Gastrocnemius medialis (tissue), 4 donors: ENCODE measurements at regions not wholly inside any gene's neighbourhood (a gene's known extent, or its start where the extent isn't known, plus 50 kb on each side); places are given as distances from the start of the nearest gene placed in this dataset.

ENCODE experiments used
- POLR2A ChIP-seq, 2 donors: fragments of 450-650 bp; IDR thresholded peaks; one replicate each; pipeline ENCODE4 v1.6.1; 2017; ENCODE audit warnings: antibody characterized with exemption in 2 of 2, mild to moderate bottlenecking in 2 of 2, moderate library complexity in 2 of 2
- TF ChIP-seq, protein P1 (sequence below), 5 experiments: fragments of 450-650 bp in 3 of 5; fragments of 200-600 bp in 2 of 5; sonication (generic) in 2 of 5; IDR thresholded peaks in 4 of 5; conservative IDR thresholded peaks in 1 of 5; 1 replicate in 4 of 5; 2 replicates in 1 of 5; pipeline ENCODE4 v1.5.1; 2016 to 2019; ENCODE audit warnings: antibody characterized with exemption in 5 of 5, mild to moderate bottlenecking in 3 of 5, moderate library complexity in 3 of 5

DNA sequence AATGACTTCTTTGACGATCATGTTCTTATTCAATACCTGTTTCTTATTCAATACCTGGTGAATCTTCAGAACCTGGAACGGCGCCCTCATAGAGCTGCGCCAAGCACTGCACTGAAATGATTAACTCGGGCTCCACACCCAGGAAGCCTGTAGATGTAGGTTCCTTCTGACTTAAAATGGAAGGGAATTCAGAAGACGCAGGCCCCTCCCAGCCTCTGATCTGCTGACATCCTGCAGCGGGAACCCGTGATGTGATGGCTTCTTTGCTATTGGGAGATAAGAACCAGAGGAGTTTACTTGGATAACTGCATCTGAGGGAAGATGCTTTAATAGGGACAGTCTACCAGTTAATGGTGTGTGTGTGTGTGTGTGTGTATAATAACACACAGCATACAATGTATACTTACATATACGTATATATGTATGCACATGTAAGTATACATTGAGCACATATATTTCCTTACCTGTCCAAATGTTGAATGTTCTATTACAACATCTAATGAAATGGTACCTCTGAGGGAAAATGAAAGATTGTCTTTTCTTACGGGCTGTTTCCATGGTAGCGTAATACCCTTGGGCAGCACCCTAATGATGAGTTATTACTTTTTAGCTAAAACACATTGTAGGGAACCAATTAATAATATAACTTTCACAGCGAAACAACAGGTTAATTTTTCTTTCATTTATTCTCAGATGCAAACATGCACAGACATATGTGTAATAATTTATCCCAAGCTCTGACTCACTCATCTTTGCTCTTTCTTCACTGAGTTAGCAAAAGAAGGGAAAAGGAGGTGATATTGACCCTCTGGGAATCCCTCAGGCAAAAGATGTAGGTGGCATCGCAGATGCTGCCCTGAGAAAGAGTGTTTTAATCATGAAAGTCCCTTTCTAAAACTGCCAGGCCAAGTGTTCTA lies 379.8 kb downstream of the SIPA1L2 start:
- TF ChIP-seq, protein P1, sequence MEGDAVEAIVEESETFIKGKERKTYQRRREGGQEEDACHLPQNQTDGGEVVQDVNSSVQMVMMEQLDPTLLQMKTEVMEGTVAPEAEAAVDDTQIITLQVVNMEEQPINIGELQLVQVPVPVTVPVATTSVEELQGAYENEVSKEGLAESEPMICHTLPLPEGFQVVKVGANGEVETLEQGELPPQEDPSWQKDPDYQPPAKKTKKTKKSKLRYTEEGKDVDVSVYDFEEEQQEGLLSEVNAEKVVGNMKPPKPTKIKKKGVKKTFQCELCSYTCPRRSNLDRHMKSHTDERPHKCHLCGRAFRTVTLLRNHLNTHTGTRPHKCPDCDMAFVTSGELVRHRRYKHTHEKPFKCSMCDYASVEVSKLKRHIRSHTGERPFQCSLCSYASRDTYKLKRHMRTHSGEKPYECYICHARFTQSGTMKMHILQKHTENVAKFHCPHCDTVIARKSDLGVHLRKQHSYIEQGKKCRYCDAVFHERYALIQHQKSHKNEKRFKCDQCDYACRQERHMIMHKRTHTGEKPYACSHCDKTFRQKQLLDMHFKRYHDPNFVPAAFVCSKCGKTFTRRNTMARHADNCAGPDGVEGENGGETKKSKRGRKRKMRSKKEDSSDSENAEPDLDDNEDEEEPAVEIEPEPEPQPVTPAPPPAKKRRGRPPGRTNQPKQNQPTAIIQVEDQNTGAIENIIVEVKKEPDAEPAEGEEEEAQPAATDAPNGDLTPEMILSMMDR (IDR thresholded peaks at IDR 0.05 in 4 of 5, conservative IDR thresholded peaks at IDR 0.05 in 1 of 5), result no peak
- no peak for TF ChIP-seq POLR2A (IDR thresholded peaks at IDR 0.05)
